Left ventricle myocardium inferior (tissue), 1 donor: ENCODE measurements at regions not wholly inside any gene's neighbourhood (a gene's known extent, or its start where the extent isn't known, plus 50 kb on each side); places are given as distances from the start of the nearest gene placed in this dataset.
"Not testable (repeated sequence)": the region's sequence is repeated elsewhere in the genome, so short reads cannot be mapped to it uniquely, and the experiment has no call there.

ENCODE experiments used
- DNase-seq: peaks from one replicate; pipeline ENCODE4 v3.0.0-alpha.2; 2020
- H3K27ac ChIP-seq: fragments of 200-600 bp; replicated peaks from 2 replicates; pipeline ENCODE4 v1.8.0; 2021
- H3K27me3 ChIP-seq: fragments of 200-600 bp; 2 replicates; pipeline ENCODE4 v1.8.0; 2021; ENCODE audit warnings: low read depth
- H3K36me3 ChIP-seq: fragments of 200-600 bp; 2 replicates; pipeline ENCODE4 v1.8.0; 2021
- H3K4me1 ChIP-seq: fragments of 200-600 bp; 2 replicates; pipeline ENCODE4 v1.8.0; 2021
- H3K4me3 ChIP-seq: fragments of 200-600 bp; 2 replicates; pipeline ENCODE4 v1.8.0; 2021; ENCODE audit warnings: mild to moderate bottlenecking, moderate library complexity
- H3K9me3 ChIP-seq: fragments of 200-600 bp; replicated peaks from 2 replicates; pipeline ENCODE4 v1.8.0; 2021
- CTCF ChIP-seq: fragments of 200-600 bp; IDR thresholded peaks from 2 replicates; pipeline ENCODE4 v1.8.0; 2021; ENCODE audit warnings: antibody characterized with exemption, mild to moderate bottlenecking, borderline replicate concordance
- intact Hi-C: fragments of 100-400 bp; cut with micrococcal nuclease; formaldehyde crosslinking; loops from one replicate; pipeline ENCODE4 v1.11.0; 2022
- donor health status: DM: no; HTN: yes; CAD: no; lungs with severe emphysema.

- intact Hi-C loops, result no loop called here
- DNase-seq, result no peak
- H3K9me3 ChIP-seq, result no peaks in the 10 kb centered on the region
- no peaks in the 10 kb centered on the region for H3K36me3 ChIP-seq
- H3K27ac ChIP-seq, result peak overlapping the region; percentile 27
- H3K4me1 ChIP-seq, result peaks cover 45% of the 10 kb centered on the region
- H3K27me3 ChIP-seq, result no peaks in the 10 kb centered on the region
- no peak for TF ChIP-seq CTCF
- H3K4me3 ChIP-seq, result no peak overlapping the region
Observed at GRCh38 chr3:150236316-150237082, 171.6 kb upstream of the TSC22D2 start.

DNA sequence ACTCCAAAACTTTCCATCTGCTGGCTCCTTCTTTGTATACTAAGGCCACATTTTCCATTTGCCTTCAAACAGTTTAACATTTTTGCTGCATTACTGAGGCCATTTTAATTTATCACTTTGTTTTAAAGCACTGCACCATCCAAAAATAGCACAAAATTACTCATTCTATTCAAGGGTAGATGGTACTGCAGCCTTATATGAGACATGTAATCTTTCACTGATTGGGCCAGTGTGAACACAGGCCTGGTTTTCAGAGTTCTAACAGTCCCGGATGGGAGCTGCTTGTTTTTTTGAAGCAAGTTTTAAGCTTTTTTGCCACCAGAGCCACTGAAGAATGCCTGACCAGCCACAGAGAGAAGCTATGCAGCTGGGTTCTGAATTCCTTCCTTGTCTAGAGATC lies 172.3 kb upstream of the TSC22D2 start:
- Histone ChIP-seq H3K27me3 (no peaks in the 10 kb centered on the region), H3K27ac (peak overlapping the region; percentile 27), H3K4me3 (no peak overlapping the region), H3K9me3 (no peaks in the 10 kb centered on the region), H3K4me1 (peaks cover 45% of the 10 kb centered on the region), H3K36me3 (no peaks in the 10 kb centered on the region)
- no peak for DNase-seq
- intact Hi-C loops, result no loop called here
- no peak for TF ChIP-seq CTCF

DNA sequence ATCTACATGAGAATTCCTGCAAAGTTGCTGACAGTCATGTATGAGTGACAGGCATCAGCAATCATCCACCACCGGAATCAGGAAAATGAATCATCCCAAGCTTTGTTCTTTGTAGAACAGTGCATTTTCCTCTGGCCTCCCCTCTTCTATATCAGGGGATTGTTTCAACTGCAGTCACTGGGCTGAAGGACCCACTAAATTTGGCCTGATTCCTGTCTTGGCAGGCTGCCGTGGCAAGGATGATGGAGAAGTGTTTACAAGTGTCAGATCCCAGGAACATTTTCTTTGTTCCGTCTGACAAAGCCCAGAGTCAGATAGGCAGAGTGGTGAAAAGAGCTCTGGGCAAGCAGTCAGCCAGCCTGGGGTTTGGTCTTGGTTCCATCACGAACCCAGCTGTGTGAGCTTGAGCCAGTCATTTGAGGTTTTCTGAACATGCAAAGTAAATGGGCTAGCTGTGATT lies 175.1 kb upstream of the TSC22D2 start:
- Histone ChIP-seq H3K4me3 (no peak overlapping the region), H3K36me3 (no peaks in the 10 kb centered on the region), H3K27me3 (no peaks in the 10 kb centered on the region), H3K27ac (peak overlapping the region; percentile 71), H3K9me3 (no peaks in the 10 kb centered on the region), H3K4me1 (peaks cover 35% of the 10 kb centered on the region)
- no peak for TF ChIP-seq CTCF
- intact Hi-C loops, result no loop called here
- DNase-seq, result peak; percentile 83

- intact Hi-C loops, result no loop called here
- no peaks in the 10 kb centered on the region for H3K9me3 ChIP-seq
- no peak for DNase-seq
- peaks cover 23% of the 10 kb centered on the region for H3K4me1 ChIP-seq
- no peaks in the 10 kb centered on the region for H3K27me3 ChIP-seq
- no peak for TF ChIP-seq CTCF
- H3K27ac ChIP-seq, result no peak overlapping the region
- no peaks in the 10 kb centered on the region for H3K36me3 ChIP-seq
- H3K4me3 ChIP-seq, result no peak overlapping the region
Observed at GRCh38 chr3:150230037-150230436, 178.1 kb upstream of the TSC22D2 start.

DNA sequence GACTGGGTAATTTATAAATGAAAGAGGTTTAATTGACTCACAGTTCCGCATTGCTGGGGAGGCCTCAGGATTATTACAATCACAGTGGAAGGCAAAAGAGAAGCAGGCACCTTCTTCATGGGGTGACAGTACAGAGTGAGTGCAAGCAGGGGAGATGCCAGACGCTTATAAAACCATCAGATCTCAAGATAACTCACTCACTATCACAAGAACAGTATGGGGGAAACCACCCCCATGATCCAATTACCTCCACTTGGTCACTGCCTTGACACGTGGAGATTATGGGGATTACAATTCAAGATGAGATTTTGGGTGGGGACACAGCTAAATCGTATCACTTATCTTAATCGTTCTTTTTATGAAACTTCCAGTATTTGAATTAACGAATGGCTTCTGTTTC lies 179.5 kb upstream of the TSC22D2 start:
- H3K27me3 ChIP-seq, H3K4me3 ChIP-seq, DNase-seq, intact Hi-C loops, H3K9me3 ChIP-seq, H3K27ac ChIP-seq, H3K36me3 ChIP-seq: not testable (repeated sequence)
- H3K4me1 ChIP-seq, result peaks cover 20% of the 10 kb centered on the region

GRCh38 chr3:150227839-150228238 lies 180.3 kb upstream of the TSC22D2 start:
- peak; percentile 70 for TF ChIP-seq CTCF
- H3K4me3 ChIP-seq, result no peak overlapping the region
- peaks cover 12% of the 10 kb centered on the region for H3K4me1 ChIP-seq
- no peak overlapping the region for H3K27ac ChIP-seq
- H3K27me3 ChIP-seq, result no peaks in the 10 kb centered on the region
- no peaks in the 10 kb centered on the region for H3K36me3 ChIP-seq
- intact Hi-C loops, result no loop called here
- DNase-seq, result no peak
- H3K9me3 ChIP-seq, result no peaks in the 10 kb centered on the region
